ENCODE measurements at regions not wholly inside any gene's neighbourhood (a gene's known extent, or its start where the extent isn't known, plus 50 kb on each side); places are given as distances from the start of the nearest gene placed in this dataset.

DNA sequence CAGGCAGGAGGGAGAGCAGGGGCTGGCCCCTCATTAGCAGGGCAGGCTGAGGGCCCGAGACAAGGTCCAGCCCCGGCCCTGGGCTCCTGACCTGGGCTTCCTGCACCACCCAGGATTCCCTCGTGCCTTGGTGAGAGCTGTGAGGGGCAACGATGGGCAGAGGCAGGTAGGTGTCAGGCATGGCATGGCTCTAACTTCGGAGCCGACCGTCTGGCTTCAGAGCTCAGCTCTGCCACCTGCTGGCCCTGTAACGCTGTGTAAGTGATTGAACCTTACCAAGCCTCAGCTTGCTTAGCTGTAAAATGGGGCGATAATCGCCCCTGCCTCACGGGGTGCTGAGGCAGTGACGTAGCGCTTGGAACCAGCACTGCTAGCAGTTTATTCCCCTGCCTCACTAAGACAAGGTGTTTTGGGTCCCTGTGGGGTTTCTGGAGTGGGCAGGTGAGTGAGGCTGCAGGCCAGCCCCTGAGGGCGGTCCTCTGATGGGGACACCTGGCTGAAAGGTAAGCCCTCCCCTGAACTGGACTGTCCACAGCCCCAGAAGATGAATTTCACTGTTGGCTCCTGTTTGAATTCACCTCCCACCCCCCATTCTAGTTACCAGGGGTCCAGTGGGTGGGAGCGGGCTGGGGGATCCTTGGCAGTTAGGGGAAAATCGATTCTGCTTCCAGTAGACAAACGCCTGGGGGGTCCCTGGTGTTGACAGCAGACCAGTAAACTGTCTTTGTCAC is 184.8 kb upstream of the GSE1 start:
- DNase-seq = peak; percentile 16
- H3K4me3 ChIP-seq (ENCODE audit: low read depth, low read length) = no peak overlapping the region
- H3K36me3 ChIP-seq (replicated peaks) = no peaks in the 10 kb centered on the region
- no peak overlapping the region for H3K27ac ChIP-seq
- no peaks in the 10 kb centered on the region for H3K27me3 ChIP-seq (replicated peaks)
- TF ChIP-seq, protein P1, sequence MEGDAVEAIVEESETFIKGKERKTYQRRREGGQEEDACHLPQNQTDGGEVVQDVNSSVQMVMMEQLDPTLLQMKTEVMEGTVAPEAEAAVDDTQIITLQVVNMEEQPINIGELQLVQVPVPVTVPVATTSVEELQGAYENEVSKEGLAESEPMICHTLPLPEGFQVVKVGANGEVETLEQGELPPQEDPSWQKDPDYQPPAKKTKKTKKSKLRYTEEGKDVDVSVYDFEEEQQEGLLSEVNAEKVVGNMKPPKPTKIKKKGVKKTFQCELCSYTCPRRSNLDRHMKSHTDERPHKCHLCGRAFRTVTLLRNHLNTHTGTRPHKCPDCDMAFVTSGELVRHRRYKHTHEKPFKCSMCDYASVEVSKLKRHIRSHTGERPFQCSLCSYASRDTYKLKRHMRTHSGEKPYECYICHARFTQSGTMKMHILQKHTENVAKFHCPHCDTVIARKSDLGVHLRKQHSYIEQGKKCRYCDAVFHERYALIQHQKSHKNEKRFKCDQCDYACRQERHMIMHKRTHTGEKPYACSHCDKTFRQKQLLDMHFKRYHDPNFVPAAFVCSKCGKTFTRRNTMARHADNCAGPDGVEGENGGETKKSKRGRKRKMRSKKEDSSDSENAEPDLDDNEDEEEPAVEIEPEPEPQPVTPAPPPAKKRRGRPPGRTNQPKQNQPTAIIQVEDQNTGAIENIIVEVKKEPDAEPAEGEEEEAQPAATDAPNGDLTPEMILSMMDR (IDR thresholded peaks at IDR 0.05; ENCODE audit: low read depth, low read length, missing control alignments) = peak; percentile 71
- in situ Hi-C loops (cut with HindIII; ENCODE audit: low pct_ligation_motif_present, low sequenced_read_pairs) = no loop called here

DNA sequence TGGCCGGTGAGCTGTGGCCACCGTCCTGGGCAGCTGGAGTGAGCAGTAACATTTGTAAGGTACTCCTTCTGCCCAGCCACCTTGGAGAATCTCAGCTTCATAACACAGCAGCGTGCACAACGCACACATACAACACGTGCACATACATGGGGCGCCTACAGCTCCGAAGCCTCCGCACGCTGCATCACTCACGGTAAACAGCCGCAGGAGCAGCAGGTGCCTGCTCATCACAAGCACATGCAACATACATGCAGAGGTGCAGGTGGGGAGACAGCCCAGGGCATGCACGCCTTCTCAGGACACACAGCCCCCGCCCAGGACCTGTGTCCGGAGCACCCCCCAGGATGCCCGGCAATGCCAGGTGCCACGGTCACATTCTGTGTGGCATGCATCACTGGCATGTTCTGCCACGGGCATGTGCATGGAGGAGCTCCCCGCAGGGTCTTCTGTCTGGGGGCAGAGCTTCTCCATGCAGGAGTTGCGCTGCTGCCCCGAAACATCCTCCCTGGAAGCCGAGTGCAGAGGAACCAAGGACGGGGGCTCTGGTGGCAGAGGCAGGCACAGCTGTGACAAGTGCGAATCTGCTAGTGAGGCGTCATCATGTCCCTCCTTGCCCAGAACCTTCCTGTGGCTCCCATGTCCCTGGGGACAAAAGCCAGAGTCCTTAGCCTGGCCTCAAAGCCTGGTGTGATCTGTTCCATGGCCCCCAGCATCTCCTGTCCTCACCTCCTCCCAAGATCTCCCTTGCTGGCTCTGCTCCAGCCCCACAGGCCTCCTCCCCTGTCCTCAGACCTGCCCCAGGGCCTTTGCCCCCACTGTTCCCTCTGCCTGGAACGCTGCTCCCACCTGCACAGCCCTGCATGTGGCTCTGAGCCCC is 184.0 kb upstream of the GSE1 start:
- no peaks in the 10 kb centered on the region for H3K27me3 ChIP-seq (replicated peaks)
- no peak for DNase-seq
- no peaks in the 10 kb centered on the region for H3K36me3 ChIP-seq (replicated peaks)
- in situ Hi-C loops (cut with HindIII; ENCODE audit: low pct_ligation_motif_present, low sequenced_read_pairs) = no loop called here
- TF ChIP-seq, protein P1 (IDR thresholded peaks at IDR 0.05; ENCODE audit: low read depth, low read length, missing control alignments) = no peak
- no peak overlapping the region for H3K4me3 ChIP-seq (ENCODE audit: low read depth, low read length)
- H3K27ac ChIP-seq = no peak overlapping the region

DNA sequence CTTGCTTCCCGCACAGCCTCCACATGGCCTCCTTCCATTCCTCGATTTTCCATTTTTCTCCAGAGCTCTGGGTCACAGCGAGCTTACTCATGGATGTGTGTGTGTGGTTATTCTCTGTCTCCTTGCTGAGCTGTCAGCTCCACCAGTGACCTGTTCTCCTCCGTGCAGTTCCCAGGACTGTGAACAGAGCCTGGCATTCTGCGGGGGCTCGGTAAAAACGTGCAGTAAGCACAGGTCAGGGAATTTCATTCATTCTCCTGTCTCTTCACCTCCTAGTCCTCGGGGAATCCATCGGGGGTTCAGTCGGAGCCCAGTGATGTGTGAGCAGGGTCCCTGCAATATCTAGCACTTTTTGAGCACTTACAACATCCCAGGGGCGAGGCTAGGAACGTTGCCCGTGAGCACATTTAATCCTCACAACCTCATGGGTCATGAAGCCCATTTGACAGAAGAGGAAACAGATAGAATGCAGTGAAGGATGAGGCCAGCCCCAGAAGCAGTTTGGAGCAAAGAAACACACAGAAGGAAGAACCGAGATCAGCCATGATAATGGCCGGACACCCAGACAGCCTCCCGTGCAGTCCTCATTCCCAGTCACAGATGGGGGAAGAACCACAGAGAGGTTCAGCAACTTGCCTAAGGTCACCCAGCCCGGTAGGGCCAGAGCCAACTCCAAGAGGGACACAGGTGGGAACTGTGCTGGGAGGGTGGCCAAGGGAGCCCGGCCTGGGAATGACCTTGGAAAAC is 183.2 kb upstream of the GSE1 start:
- H3K27ac ChIP-seq = no peak overlapping the region
- in situ Hi-C loops (cut with HindIII; ENCODE audit: low pct_ligation_motif_present, low sequenced_read_pairs) = no loop called here
- TF ChIP-seq, protein P1 (IDR thresholded peaks at IDR 0.05; ENCODE audit: low read depth, low read length, missing control alignments) = no peak
- no peak overlapping the region for H3K4me3 ChIP-seq (ENCODE audit: low read depth, low read length)
- H3K36me3 ChIP-seq (replicated peaks) = no peaks in the 10 kb centered on the region
- no peaks in the 10 kb centered on the region for H3K27me3 ChIP-seq (replicated peaks)
- no peak for DNase-seq

DNA sequence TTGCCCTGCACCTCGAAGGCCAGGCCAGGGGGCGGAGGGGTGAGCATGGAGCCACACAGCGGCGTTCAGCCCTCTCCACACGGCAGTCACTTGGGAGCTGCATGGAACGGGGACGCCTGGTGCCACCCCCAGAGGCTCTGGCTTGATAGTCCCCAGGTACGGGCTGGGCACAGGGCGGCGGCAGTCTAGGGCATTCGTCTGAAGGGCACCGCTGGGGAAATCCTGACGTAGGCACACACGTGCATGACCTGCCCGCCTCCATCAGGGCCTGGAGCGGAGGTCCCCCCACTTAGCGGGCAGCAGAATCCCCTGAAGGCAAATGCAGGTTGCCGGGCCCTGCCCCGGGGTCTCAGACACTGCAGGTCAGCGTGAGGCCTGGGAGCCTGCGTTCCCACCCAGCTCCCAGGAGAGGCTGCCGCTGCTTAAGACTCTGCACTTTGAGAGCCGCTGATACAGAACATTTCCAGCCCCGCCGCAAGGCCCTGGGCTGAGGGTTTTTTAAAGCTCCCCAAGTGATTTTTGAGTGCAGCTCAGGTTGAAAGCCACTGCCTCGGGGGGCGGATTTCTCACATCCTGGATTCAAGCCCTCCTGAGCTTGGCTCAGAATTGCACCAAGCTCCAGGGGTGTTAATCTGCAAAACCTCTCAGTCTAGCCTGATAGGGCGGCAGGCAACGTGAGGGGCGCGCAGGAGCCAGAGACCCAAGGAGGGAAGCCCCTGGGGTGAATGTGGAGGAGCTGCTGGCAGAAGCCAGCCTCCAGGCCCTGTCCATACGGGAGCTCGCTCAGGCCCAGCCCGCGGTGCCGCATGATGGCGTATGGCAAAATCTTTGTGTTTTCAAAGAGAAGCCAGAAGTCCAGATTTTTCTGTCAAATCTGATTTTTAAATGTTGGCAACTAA is 182.3 kb upstream of the GSE1 start:
- TF ChIP-seq, protein P1 (IDR thresholded peaks at IDR 0.05; ENCODE audit: low read depth, low read length, missing control alignments) = no peak
- H3K27ac ChIP-seq = no peak overlapping the region
- H3K36me3 ChIP-seq (replicated peaks) = no peaks in the 10 kb centered on the region
- no peak overlapping the region for H3K4me3 ChIP-seq (ENCODE audit: low read depth, low read length)
- no peak for DNase-seq
- H3K27me3 ChIP-seq (replicated peaks) = no peaks in the 10 kb centered on the region
- in situ Hi-C loops (cut with HindIII; ENCODE audit: low pct_ligation_motif_present, low sequenced_read_pairs) = no loop called here

DNA sequence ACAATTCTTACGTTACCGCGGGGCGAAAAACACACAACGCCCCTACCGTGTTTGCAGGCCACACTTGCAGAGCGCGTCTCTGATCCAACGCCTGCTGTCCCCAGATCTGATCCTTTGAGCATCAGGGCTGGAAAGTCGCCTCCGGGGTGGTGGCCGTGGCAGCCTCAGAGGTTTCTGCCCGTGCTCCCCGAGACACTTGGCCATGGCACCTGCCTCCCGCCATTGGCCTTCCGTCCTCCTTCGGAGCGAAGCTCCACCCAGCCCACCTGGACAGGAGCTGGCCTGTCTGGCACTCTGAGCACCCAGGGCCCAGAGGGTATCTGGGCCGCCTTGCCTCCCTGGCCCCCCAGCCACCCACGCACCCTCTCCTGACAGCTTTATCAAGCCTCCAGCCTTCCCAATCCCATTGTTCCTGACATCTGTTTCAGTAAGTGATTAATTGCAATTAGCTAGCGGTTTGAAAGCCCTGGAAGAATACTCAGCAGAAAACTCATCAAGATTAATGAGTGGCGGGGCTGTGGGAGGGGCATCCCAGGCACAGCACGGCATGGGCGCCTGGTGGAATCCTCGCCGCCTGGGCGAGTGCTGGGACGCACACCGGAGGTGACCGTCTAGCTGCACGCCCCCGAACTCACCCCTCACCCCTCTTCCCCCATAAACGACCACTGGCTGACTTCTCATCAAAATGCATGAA is 181.5 kb upstream of the GSE1 start:
- Histone ChIP-seq H3K4me3 (ENCODE audit: low read depth, low read length) (no peak overlapping the region), H3K36me3 (replicated peaks) (no peaks in the 10 kb centered on the region), H3K27ac (no peak overlapping the region), H3K27me3 (replicated peaks) (no peaks in the 10 kb centered on the region)
- no peak for DNase-seq
- in situ Hi-C loops (cut with HindIII; ENCODE audit: low pct_ligation_motif_present, low sequenced_read_pairs) = no loop called here
- TF ChIP-seq, protein P1 (IDR thresholded peaks at IDR 0.05; ENCODE audit: low read depth, low read length, missing control alignments) = no peak
